Endothelial cell of umbilical vein (primary cell): ENCODE measurements at regions not wholly inside any gene's neighbourhood (a gene's known extent, or its start where the extent isn't known, plus 50 kb on each side); places are given as distances from the start of the nearest gene placed in this dataset.

Source experiments
- CTCF ChIP-seq, 2 donors: IDR thresholded peaks; 1 replicate in 1 of 2; 2 replicates in 1 of 2; pipeline ENCODE4 v1.5.1; 2011; ENCODE audit warnings: low read length in 2 of 2, mild to moderate bottlenecking in 2 of 2, moderate library complexity in 2 of 2, control low read depth in 1 of 2, inconsistent platforms in 1 of 2, low read depth in 1 of 2; ENCODE audit not compliant: insufficient read depth in 1 of 2; ENCODE audit errors: extremely low read depth in 1 of 2
- EZH2 ChIP-seq: IDR thresholded peaks from 2 replicates; pipeline ENCODE4 v1.6.1; 2012; ENCODE audit warnings: borderline replicate concordance, low read depth, mild to moderate bottlenecking, moderate library complexity, low read length, inconsistent platforms; ENCODE audit not compliant: severe bottlenecking
- MAX ChIP-seq: IDR thresholded peaks from 2 replicates; pipeline ENCODE4 v1.6.1; 2011; ENCODE audit not compliant: insufficient read depth, insufficient read length
- POLR2AphosphoS5 ChIP-seq: IDR thresholded peaks from 2 replicates; pipeline ENCODE4 v1.6.1; 2012; ENCODE audit warnings: low read depth, mild to moderate bottlenecking, control low read depth, low read length, moderate library complexity; ENCODE audit not compliant: insufficient read depth

- no peak for TF ChIP-seq EZH2
- no peak for TF ChIP-seq CTCF (IDR thresholded peaks at IDR 0.05; ENCODE audit: extremely low read depth in 1 of 2, insufficient read depth in 1 of 2, low read depth in 1 of 2, low read length in 2 of 2)
- TF ChIP-seq MAX, result no peak
- TF ChIP-seq POLR2AphosphoS5, result no peak
These were observed 376.8 kb upstream of the SEMA6D start for GRCh38 chr15:47340571-47340920.
